ENCODE measurements at regions not wholly inside any gene's neighbourhood (a gene's known extent, or its start where the extent isn't known, plus 50 kb on each side); places are given as distances from the start of the nearest gene placed in this dataset.

GRCh38 chr1:66445492-66446181 lies 88.3 kb upstream of the SGIP1 start:
- TF ChIP-seq CTCF (IDR thresholded peaks at IDR 0.05; ENCODE audit: low read length, missing control alignments) = no peak
- DNase-seq (ENCODE audit: low read depth) = no peak
- H3K4me3 ChIP-seq (replicated peaks; ENCODE audit: low read depth, low read length) = no peak overlapping the region

- peak; percentile 87 for DNase-seq (ENCODE audit: low read depth)
- TF ChIP-seq CTCF (IDR thresholded peaks at IDR 0.05; ENCODE audit: low read length, missing control alignments) = peak; percentile 83
- H3K4me3 ChIP-seq (replicated peaks; ENCODE audit: low read depth, low read length) = no peak overlapping the region
These were observed 87.5 kb upstream of the SGIP1 start for GRCh38 chr1:66446261-66447001.

- no peak for DNase-seq (ENCODE audit: low read depth)
- TF ChIP-seq CTCF (IDR thresholded peaks at IDR 0.05; ENCODE audit: low read length, missing control alignments) = no peak
- H3K4me3 ChIP-seq (replicated peaks; ENCODE audit: low read depth, low read length) = no peak overlapping the region
These were observed 83.9 kb upstream of the SGIP1 start for GRCh38 chr1:66450043-66450514.

- H3K4me3 ChIP-seq (replicated peaks; ENCODE audit: low read depth, low read length) = no peak overlapping the region
- no peak for TF ChIP-seq CTCF (IDR thresholded peaks at IDR 0.05; ENCODE audit: low read length, missing control alignments)
- no peak for DNase-seq (ENCODE audit: low read depth)
These were observed 83.1 kb upstream of the SGIP1 start for GRCh38 chr1:66450847-66451246.

- DNase-seq (ENCODE audit: low read depth) = no peak
- TF ChIP-seq CTCF (IDR thresholded peaks at IDR 0.05; ENCODE audit: low read length, missing control alignments) = peak; percentile 32
These were observed 81.8 kb upstream of the SGIP1 start for GRCh38 chr1:66452162-66452561.

GRCh38 chr1:66452982-66453381 lies 81.0 kb upstream of the SGIP1 start:
- H3K4me3 ChIP-seq (replicated peaks; ENCODE audit: low read depth, low read length) = no peak overlapping the region
- TF ChIP-seq CTCF (IDR thresholded peaks at IDR 0.05; ENCODE audit: low read length, missing control alignments) = no peak
- no peak for DNase-seq (ENCODE audit: low read depth)

More at GRCh38 chr1:66452162-66452561, 81.8 kb upstream of the SGIP1 start:
- no peak overlapping the region for H3K4me3 ChIP-seq (replicated peaks; ENCODE audit: low read depth, low read length)
